Small intestine (tissue), 7 donors: ENCODE measurements at regions not wholly inside any gene's neighbourhood (a gene's known extent, or its start where the extent isn't known, plus 50 kb on each side); places are given as distances from the start of the nearest gene placed in this dataset.
"Not testable (repeated sequence)": the region's sequence is repeated elsewhere in the genome, so short reads cannot be mapped to it uniquely, and the experiment has no call there.

Source experiments
- DNase-seq, 2 donors: peaks; one replicate each; pipeline versions ENCODE4 v3.0.0 to v3.0.0-alpha.2; 2013
- FAIRE-seq: peaks from 2 replicates; lab custom pipeline; 2012; peaks lifted over from hg19 to GRCh38; lab: Jason Lieb, UNC
- H3K27ac ChIP-seq, 3 donors: one replicate each; pipeline ENCODE4 v1.5.1; 2013; ENCODE audit warnings: low read length in 2 of 3, mild to moderate bottlenecking in 2 of 3, control low read depth in 1 of 3, inconsistent platforms in 1 of 3, low read depth in 1 of 3, moderate library complexity in 1 of 3
- H3K27me3 ChIP-seq, 3 donors: one replicate each; pipeline ENCODE4 v1.6.1; 2013; ENCODE audit warnings: low read length in 3 of 3, inconsistent platforms in 1 of 3; ENCODE audit not compliant: control insufficient read depth in 3 of 3, insufficient read depth in 3 of 3
- H3K36me3 ChIP-seq, 3 donors: one replicate each; pipeline ENCODE4 v1.6.1; 2013; ENCODE audit warnings: low read length in 3 of 3, inconsistent platforms in 1 of 3, low read depth in 1 of 3, mild to moderate bottlenecking in 1 of 3, moderate library complexity in 1 of 3; ENCODE audit not compliant: control insufficient read depth in 3 of 3, insufficient read depth in 2 of 3
- H3K4me1 ChIP-seq, 3 donors: one replicate each; pipeline ENCODE4 v1.6.1; 2013; ENCODE audit warnings: low read length in 2 of 3, inconsistent platforms in 1 of 3, low read depth in 1 of 3, mild to moderate bottlenecking in 1 of 3, moderate library complexity in 1 of 3; ENCODE audit not compliant: control insufficient read depth in 3 of 3, insufficient read depth in 2 of 3
- H3K4me3 ChIP-seq, 3 donors: one replicate each; pipeline ENCODE4 v1.5.1; 2013; ENCODE audit warnings: low read length in 3 of 3, control low read depth in 1 of 3, inconsistent platforms in 1 of 3, low read depth in 1 of 3, mild to moderate bottlenecking in 1 of 3, moderate library complexity in 1 of 3
- H3K9me3 ChIP-seq, 2 donors: one replicate each; pipeline ENCODE4 v1.6.1; 2013; ENCODE audit warnings: low read depth in 1 of 2, low read length in 1 of 2; ENCODE audit not compliant: control insufficient read depth in 2 of 2, insufficient read depth in 1 of 2
- WGBS, 3 donors: extraction: QIAGEN DNeasy Blood & Tissue Kit; methylation state at CpG; one replicate each; pipeline ENCODE4 v1.1.7; 2013; 5-methylcytosine and 5-hydroxymethylcytosine counted together
- donor health status: healthy with polysubstance abuse.
- donor health status: control.
- donor health status: control.
- donor health status: Bipolar disorder and iron deficiency.
- donor health status: healthy.

DNA sequence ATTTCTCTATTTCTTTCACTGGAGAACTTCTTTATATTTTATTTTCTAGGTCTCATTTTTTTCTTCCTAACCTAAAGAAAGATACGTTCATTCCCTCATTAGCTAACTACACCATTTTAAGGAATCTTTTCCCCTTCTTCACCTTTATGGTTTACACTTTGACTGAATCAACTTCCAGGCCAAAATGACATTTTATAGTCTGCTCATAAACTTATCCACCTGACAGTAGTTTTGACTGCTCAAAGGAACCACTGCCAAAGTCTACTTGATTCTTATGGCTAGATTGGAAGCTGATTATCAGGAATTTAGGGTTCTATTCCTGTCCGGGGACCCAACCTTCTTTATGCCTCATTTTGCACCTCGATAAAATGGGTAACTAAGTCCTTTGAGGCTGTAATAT, 73.0 kb upstream of the FOXP2 start:
- H3K4me3 ChIP-seq: no peak overlapping the region
- no peaks in the 10 kb centered on the region for H3K9me3 ChIP-seq
- H3K36me3 ChIP-seq: no peaks in the 10 kb centered on the region
- 70 to 82% (median 71%) methylated on average over 3 of the region's 3 CpGs for WGBS, 3 donors
- H3K27ac ChIP-seq: no peak overlapping the region
- DNase-seq (no peak), FAIRE-seq (no peak)
- H3K4me1 ChIP-seq: no peaks in the 10 kb centered on the region
- H3K27me3 ChIP-seq: no peaks in the 10 kb centered on the region

DNA sequence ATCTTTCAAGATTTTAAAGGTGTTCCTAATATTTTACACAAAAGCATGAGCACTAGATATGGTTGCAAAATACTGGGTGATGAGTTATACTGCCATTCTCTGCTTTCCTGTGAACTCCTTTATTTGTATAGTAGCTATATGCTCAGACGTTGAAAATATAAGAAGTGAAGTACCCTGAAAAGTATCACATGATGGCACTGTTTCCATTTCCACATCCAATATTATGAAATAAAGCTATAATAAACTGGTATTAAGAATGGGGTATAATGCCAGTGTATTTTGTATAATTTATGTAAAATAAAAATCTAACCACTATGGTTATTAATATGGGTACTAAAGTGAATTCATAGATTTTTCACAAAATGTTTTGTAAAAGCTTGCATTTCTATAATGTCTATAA, 79.6 kb upstream of the FOXP2 start:
- no peak for DNase-seq
- Histone ChIP-seq H3K27me3 (no peaks in the 10 kb centered on the region), H3K4me1 (no peaks in the 10 kb centered on the region), H3K36me3 (no peaks in the 10 kb centered on the region), H3K4me3 (no peak overlapping the region), H3K9me3 (no peaks in the 10 kb centered on the region), H3K27ac (no peak overlapping the region)
- 61 to 69% (median 67%) methylated on average over 1 of the region's 1 CpG for WGBS, 3 donors
- no peak for FAIRE-seq

DNA sequence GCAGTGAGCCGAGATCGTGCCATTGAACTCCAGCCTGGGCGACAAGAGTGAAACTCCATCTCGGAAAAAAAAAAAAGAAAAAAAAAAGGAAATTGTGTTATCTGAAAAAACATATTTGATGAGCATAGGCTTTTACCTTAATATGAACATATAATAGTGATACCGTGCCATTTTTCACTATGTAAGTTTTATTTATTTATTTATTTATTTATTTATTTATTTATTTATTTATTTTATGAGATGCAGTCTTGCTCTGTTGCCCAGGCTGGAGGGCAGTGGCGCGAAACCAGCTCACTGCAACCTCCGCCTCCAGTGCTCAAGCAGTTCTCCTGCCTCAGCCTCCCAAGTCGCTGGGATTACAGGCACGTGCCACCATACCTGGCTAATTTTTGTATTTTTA, 85.2 kb upstream of the FOXP2 start:
- not testable (repeated sequence) for H3K27me3 ChIP-seq, H3K36me3 ChIP-seq, FAIRE-seq, H3K4me1 ChIP-seq, H3K4me3 ChIP-seq, H3K9me3 ChIP-seq, H3K27ac ChIP-seq, DNase-seq
- 87 to 96% (median 95%) methylated on average over 10 of the region's 10 CpGs for WGBS, 3 donors

DNA sequence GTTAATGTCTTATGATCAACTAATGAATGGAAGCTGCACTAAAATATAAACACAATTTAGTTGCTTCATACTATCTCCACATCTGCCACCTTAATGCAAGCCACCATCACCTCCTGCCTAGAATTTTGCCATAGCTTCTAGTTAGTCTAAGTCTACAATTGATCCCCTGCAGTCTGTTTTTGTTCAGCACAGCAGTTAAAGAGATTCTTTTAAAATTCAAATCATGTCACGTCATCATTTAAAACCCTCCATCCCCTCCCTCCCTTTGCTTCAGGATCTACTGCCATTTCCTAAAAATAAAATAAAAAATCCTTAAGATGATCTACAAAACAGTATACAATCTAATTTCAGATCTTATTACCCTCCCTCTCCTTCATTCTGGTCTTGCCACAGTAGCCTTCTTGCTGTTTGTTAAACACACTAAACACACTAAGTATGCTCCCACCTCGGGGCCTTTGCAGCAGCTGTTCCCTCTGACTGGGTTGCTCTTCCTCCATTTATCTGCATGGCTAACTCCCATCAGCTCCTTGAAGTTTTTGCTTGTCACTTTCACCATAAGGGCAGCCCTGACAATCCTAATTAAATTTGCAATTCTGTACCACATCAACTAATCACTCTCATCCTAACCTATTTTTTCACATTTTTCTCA, 97.0 kb upstream of the FOXP2 start:
- WGBS, 3 donors: 40 to 49% (median 49%) methylated on average over 2 of the region's 2 CpGs
- Histone ChIP-seq H3K27me3 (no peaks in the 10 kb centered on the region), H3K36me3 (no peaks in the 10 kb centered on the region), H3K27ac (no peak overlapping the region), H3K9me3 (no peaks in the 10 kb centered on the region), H3K4me1 (no peaks in the 10 kb centered on the region), H3K4me3 (no peak overlapping the region)
- no peak for DNase-seq
- FAIRE-seq: no peak

DNA sequence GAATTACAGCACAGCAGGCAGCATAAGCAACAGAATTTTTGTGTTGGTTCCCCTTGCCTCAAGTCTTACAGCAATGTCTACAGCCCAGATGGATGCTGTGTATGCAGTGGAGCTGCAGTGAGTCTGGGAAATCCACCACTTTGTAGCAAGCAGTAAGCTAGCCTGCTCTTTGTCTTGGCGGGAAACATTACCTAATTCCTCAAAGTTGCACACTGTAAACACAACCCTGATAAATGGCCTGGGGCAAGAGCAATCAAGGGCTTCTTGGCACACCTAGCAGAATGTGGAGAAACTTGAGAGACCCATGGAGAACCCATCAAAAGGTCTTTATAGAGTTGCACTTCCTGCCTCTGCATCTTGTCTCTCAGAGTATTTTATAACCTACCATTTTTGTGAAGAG, 102.0 kb upstream of the FOXP2 start:
- Histone ChIP-seq H3K36me3 (no peaks in the 10 kb centered on the region), H3K9me3 (no peaks in the 10 kb centered on the region), H3K4me3 (no peak overlapping the region), H3K4me1 (no peaks in the 10 kb centered on the region), H3K27ac (no peak overlapping the region), H3K27me3 (no peaks in the 10 kb centered on the region)
- FAIRE-seq (no peak), DNase-seq (no peak)
- WGBS, 3 donors: 78 to 90% (median 87%) methylated on average over 1 of the region's 1 CpG

DNA sequence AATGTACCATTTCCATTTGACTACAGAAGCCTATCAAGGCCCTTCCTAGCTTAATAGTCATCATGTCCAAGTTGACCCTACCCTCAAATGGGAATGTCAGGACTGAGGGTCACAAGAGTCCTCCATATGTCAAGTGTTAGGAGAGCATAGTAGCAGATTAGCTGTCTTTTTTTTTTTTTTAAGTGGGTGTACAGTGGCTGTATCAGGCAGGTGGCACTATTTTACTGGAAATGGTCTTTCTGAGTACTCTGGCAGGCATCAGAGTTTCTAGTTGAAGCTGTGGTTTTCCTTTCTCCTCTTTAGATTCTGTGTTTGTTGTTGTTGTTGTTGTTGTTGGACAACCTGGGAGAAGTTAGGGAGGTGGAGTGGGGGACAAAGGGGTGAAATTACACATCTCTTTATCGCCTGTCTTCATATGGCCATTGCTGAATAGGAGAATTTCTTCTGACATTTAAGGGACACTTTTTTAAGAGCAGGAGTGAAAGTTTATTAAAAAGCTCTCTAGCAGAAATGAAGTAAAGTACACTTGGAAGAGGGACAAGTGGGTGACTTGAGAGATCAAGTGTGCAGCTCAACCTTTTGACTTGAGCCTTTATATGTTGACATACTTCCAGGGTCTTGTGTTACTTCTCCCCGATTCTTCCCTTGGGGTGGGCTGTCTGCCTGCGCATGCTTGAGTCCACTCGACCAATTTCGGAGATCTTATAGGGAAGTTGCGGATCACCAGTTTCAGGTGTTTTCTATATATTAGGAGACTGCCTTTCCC, 104.1 kb upstream of the FOXP2 start:
- Histone ChIP-seq H3K9me3 (no peaks in the 10 kb centered on the region), H3K36me3 (no peaks in the 10 kb centered on the region), H3K4me1 (no peaks in the 10 kb centered on the region), H3K27ac (no peak overlapping the region), H3K4me3 (no peak overlapping the region), H3K27me3 (no peaks in the 10 kb centered on the region)
- 91 to 98% (median 94%) methylated on average over 6 of the region's 6 CpGs for WGBS, 3 donors
- DNase-seq (no peak), FAIRE-seq (no peak)

DNA sequence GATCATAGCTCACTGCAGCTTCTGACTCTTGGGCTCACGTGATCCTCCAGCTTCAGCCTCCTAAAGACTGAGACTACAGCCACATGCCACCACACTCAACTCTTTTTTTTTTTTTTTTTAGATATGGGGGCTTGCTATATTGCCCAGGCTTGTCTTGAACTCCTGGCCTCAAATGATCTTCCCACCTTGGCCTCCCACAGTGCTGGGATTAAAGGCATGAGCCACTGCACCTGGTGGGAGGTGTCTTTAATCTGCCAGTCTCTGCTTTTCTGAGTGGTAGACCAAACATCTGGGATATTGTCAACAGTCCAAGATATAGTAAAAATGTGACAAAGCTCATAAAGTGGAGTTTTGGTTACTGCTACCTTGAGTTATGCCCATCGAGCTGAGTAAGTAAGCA, 104.9 kb upstream of the FOXP2 start:
- Histone ChIP-seq H3K27me3 (no peaks in the 10 kb centered on the region), H3K36me3 (no peaks in the 10 kb centered on the region), H3K4me3 (no peak overlapping the region), H3K4me1 (no peaks in the 10 kb centered on the region), H3K27ac (no peak overlapping the region), H3K9me3 (no peaks in the 10 kb centered on the region)
- no peak for DNase-seq
- no peak for FAIRE-seq
- 68 to 87% (median 83%) methylated on average over 2 of the region's 2 CpGs for WGBS, 3 donors

DNA sequence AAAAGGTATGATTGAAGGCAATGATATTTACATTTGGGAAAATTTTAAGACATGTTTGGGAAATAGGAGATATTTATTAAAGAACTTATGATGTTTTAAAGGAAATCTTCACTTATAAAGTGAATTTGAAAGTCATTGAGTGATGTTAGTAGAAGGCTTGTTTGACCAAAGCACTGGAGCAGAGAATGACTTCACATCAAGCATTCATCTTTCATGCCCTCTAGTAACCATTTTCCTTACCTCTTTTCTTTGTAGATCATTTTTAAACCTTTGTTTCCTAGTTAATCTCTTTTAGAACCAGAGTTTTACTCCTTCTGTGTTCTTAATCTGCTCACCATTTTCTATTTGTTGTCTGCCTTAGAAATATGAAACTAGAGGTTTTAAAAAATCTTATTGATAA, 111.3 kb upstream of the FOXP2 start:
- H3K4me3 ChIP-seq: no peak overlapping the region
- no peaks in the 10 kb centered on the region for H3K4me1 ChIP-seq
- DNase-seq: no peak
- H3K9me3 ChIP-seq: peaks cover 0 to 4% of the 10 kb centered on the region in 2 donors
- H3K36me3 ChIP-seq: no peaks in the 10 kb centered on the region
- no peak overlapping the region for H3K27ac ChIP-seq
- no peak for FAIRE-seq
- no peaks in the 10 kb centered on the region for H3K27me3 ChIP-seq
